GM23338 (cell line): ENCODE measurements at regions not wholly inside any gene's neighbourhood (a gene's known extent, or its start where the extent isn't known, plus 50 kb on each side); places are given as distances from the start of the nearest gene placed in this dataset.

Source experiments
- CREB1 ChIP-seq: fragments of 250-450 bp; sonication (Bioruptor Pico); IDR thresholded peaks from 2 replicates; pipeline ENCODE4 v1.5.0; 2020; ENCODE audit warnings: low read depth, mild to moderate bottlenecking, moderate library complexity
- ETS1 ChIP-seq: IDR thresholded peaks from 2 replicates; pipeline ENCODE4 v1.6.1; 2016; ENCODE audit warnings: antibody characterized with exemption
- EZH2 ChIP-seq: fragments of 200-600 bp; sonication (generic); IDR thresholded peaks from one replicate; pipeline ENCODE4 v1.8.0; 2017; ENCODE audit warnings: antibody characterized with exemption, mild to moderate bottlenecking, low read depth; ENCODE audit not compliant: unreplicated experiment
- EZH2phosphoT487 ChIP-seq: fragments of 200-600 bp; sonication (generic); IDR thresholded peaks from one replicate; pipeline ENCODE4 v1.8.1; 2018; ENCODE audit warnings: antibody characterized with exemption; ENCODE audit not compliant: unreplicated experiment
- JUNB ChIP-seq: IDR thresholded peaks from one replicate; pipeline ENCODE4 v1.6.1; 2016; ENCODE audit warnings: antibody characterized with exemption; ENCODE audit not compliant: unreplicated experiment
- NANOG ChIP-seq: IDR thresholded peaks from 2 replicates; pipeline ENCODE4 v1.6.1; 2016; ENCODE audit warnings: antibody characterized with exemption, borderline replicate concordance
- POLR2AphosphoS5 ChIP-seq: IDR thresholded peaks from 2 replicates; pipeline ENCODE4 v1.6.1; 2016; ENCODE audit warnings: antibody characterized with exemption, low read depth
- STAT1 ChIP-seq: IDR thresholded peaks from one replicate; pipeline ENCODE4 v1.6.1; 2016; ENCODE audit warnings: antibody characterized with exemption; ENCODE audit not compliant: unreplicated experiment
- ZNF114 ChIP-seq: fragments of 250-450 bp; sonication (Bioruptor Pico); IDR thresholded peaks from 2 replicates; pipeline ENCODE4 v1.5.0; 2020; ENCODE audit warnings: mild to moderate bottlenecking, moderate library complexity
- ZNF331 ChIP-seq: fragments of 250-450 bp; sonication (Bioruptor Pico); IDR thresholded peaks from 2 replicates; pipeline ENCODE4 v1.5.0; 2020; ENCODE audit warnings: low read depth, mild to moderate bottlenecking, moderate library complexity
- TF ChIP-seq, protein P1 (sequence below), 2 experiments: fragments of 200-600 bp in 1 of 2; sonication (generic) in 1 of 2; conservative IDR thresholded peaks; 2 replicates each; pipeline versions ENCODE4 v1.5.1 to v1.6.1; 2016 to 2017; ENCODE audit warnings: antibody characterized with exemption in 2 of 2, low read depth in 2 of 2, mild to moderate bottlenecking in 2 of 2, moderate library complexity in 1 of 2
- TF ChIP-seq, protein P2 (sequence below): fragments of 250-450 bp; sonication (Bioruptor Pico); IDR thresholded peaks from 2 replicates; pipeline ENCODE4 v1.5.0; 2020; ENCODE audit warnings: mild to moderate bottlenecking, moderate library complexity
- TF ChIP-seq, protein P3 (sequence below): IDR thresholded peaks from one replicate; pipeline ENCODE4 v1.6.1; 2018; ENCODE audit warnings: antibody characterized with exemption; ENCODE audit not compliant: unreplicated experiment

DNA sequence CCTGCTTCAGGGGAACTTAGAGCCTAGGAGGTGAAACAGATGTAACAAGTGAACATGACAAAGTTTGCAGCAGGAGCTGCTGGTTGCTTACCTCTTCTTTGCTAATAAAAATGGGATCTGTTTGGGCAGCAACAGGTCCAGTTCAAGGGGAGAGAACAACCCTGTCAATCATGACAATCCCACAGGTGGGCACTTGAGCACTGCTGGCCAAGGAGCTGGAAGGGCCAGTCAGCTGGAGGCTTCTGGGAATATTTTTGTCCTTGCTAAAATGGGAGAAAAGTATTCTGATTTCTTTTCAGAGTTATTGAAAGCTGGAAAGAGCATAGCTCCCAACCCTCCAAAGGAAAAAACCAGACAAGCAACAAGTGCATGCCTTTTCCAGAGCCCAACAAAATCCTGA, 477.7 kb upstream of the SULF2 start:
- TF ChIP-seq, protein P1, sequence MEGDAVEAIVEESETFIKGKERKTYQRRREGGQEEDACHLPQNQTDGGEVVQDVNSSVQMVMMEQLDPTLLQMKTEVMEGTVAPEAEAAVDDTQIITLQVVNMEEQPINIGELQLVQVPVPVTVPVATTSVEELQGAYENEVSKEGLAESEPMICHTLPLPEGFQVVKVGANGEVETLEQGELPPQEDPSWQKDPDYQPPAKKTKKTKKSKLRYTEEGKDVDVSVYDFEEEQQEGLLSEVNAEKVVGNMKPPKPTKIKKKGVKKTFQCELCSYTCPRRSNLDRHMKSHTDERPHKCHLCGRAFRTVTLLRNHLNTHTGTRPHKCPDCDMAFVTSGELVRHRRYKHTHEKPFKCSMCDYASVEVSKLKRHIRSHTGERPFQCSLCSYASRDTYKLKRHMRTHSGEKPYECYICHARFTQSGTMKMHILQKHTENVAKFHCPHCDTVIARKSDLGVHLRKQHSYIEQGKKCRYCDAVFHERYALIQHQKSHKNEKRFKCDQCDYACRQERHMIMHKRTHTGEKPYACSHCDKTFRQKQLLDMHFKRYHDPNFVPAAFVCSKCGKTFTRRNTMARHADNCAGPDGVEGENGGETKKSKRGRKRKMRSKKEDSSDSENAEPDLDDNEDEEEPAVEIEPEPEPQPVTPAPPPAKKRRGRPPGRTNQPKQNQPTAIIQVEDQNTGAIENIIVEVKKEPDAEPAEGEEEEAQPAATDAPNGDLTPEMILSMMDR (conservative IDR thresholded peaks at IDR 0.05; ENCODE audit: low read depth in 2 of 2): no peak
- TF ChIP-seq, protein P2, sequence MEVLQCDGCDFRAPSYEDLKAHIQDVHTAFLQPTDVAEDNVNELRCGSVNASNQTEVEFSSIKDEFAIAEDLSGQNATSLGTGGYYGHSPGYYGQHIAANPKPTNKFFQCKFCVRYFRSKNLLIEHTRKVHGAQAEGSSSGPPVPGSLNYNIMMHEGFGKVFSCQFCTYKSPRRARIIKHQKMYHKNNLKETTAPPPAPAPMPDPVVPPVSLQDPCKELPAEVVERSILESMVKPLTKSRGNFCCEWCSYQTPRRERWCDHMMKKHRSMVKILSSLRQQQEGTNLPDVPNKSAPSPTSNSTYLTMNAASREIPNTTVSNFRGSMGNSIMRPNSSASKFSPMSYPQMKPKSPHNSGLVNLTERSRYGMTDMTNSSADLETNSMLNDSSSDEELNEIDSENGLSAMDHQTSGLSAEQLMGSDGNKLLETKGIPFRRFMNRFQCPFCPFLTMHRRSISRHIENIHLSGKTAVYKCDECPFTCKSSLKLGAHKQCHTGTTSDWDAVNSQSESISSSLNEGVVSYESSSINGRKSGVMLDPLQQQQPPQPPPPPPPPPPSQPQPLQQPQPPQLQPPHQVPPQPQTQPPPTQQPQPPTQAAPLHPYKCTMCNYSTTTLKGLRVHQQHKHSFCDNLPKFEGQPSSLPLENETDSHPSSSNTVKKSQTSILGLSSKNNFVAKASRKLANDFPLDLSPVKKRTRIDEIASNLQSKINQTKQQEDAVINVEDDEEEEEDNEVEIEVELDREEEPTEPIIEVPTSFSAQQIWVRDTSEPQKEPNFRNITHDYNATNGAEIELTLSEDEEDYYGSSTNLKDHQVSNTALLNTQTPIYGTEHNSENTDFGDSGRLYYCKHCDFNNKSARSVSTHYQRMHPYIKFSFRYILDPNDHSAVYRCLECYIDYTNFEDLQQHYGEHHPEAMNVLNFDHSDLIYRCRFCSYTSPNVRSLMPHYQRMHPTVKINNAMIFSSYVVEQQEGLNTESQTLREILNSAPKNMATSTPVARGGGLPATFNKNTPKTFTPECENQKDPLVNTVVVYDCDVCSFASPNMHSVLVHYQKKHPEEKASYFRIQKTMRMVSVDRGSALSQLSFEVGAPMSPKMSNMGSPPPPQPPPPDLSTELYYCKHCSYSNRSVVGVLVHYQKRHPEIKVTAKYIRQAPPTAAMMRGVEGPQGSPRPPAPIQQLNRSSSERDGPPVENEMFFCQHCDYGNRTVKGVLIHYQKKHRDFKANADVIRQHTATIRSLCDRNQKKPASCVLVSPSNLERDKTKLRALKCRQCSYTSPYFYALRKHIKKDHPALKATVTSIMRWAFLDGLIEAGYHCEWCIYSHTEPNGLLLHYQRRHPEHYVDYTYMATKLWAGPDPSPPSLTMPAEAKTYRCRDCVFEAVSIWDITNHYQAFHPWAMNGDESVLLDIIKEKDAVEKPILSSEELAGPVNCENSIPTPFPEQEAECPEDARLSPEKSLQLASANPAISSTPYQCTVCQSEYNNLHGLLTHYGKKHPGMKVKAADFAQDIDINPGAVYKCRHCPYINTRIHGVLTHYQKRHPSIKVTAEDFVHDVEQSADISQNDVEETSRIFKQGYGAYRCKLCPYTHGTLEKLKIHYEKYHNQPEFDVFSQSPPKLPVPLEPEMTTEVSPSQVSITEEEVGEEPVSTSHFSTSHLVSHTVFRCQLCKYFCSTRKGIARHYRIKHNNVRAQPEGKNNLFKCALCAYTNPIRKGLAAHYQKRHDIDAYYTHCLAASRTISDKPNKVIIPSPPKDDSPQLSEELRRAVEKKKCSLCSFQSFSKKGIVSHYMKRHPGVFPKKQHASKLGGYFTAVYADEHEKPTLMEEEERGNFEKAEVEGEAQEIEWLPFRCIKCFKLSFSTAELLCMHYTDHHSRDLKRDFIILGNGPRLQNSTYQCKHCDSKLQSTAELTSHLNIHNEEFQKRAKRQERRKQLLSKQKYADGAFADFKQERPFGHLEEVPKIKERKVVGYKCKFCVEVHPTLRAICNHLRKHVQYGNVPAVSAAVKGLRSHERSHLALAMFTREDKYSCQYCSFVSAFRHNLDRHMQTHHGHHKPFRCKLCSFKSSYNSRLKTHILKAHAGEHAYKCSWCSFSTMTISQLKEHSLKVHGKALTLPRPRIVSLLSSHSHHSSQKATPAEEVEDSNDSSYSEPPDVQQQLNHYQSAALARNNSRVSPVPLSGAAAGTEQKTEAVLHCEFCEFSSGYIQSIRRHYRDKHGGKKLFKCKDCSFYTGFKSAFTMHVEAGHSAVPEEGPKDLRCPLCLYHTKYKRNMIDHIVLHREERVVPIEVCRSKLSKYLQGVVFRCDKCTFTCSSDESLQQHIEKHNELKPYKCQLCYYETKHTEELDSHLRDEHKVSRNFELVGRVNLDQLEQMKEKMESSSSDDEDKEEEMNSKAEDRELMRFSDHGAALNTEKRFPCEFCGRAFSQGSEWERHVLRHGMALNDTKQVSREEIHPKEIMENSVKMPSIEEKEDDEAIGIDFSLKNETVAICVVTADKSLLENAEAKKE (CRISPR knock-in tag): no peak
- TF ChIP-seq, protein P3, sequence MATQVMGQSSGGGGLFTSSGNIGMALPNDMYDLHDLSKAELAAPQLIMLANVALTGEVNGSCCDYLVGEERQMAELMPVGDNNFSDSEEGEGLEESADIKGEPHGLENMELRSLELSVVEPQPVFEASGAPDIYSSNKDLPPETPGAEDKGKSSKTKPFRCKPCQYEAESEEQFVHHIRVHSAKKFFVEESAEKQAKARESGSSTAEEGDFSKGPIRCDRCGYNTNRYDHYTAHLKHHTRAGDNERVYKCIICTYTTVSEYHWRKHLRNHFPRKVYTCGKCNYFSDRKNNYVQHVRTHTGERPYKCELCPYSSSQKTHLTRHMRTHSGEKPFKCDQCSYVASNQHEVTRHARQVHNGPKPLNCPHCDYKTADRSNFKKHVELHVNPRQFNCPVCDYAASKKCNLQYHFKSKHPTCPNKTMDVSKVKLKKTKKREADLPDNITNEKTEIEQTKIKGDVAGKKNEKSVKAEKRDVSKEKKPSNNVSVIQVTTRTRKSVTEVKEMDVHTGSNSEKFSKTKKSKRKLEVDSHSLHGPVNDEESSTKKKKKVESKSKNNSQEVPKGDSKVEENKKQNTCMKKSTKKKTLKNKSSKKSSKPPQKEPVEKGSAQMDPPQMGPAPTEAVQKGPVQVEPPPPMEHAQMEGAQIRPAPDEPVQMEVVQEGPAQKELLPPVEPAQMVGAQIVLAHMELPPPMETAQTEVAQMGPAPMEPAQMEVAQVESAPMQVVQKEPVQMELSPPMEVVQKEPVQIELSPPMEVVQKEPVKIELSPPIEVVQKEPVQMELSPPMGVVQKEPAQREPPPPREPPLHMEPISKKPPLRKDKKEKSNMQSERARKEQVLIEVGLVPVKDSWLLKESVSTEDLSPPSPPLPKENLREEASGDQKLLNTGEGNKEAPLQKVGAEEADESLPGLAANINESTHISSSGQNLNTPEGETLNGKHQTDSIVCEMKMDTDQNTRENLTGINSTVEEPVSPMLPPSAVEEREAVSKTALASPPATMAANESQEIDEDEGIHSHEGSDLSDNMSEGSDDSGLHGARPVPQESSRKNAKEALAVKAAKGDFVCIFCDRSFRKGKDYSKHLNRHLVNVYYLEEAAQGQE: no peak
- TF ChIP-seq EZH2 (no peak), CREB1 (CRISPR knock-in tag) (no peak), EZH2phosphoT487 (no peak), POLR2AphosphoS5 (no peak), ETS1 (no peak), ZNF114 (CRISPR knock-in tag) (no peak), ZNF331 (CRISPR knock-in tag) (no peak), JUNB (no peak), NANOG (no peak), STAT1 (no peak)
